Activated naive CD4-positive, alpha-beta T cell treated with anti-CD3 and anti-CD28 coated beads, Interleukin-2, amount 50 U/mL, for 16 hours (primary cell): ENCODE measurements at regions not wholly inside any gene's neighbourhood (a gene's known extent, or its start where the extent isn't known, plus 50 kb on each side); places are given as distances from the start of the nearest gene placed in this dataset.

Source experiments
- DNase-seq: peaks from one replicate; pipeline ENCODE4 v3.0.0-alpha.2; 2020

GRCh38 chr5:30687461-30687860, 506.0 kb upstream of the CDH6 start:
- no peak for DNase-seq

- DNase-seq: no peak
Measured at GRCh38 chr5:30686530-30686929, 507.0 kb upstream of the CDH6 start.

- DNase-seq: no peak
Measured at GRCh38 chr5:30676223-30676840, 517.2 kb upstream of the CDH6 start.

- DNase-seq: no peak
Measured at GRCh38 chr5:30667293-30667692, 526.2 kb upstream of the CDH6 start.

- DNase-seq: no peak
Measured at GRCh38 chr5:30663536-30663935, 530.0 kb upstream of the CDH6 start.

- no peak for DNase-seq
Measured at GRCh38 chr5:30662373-30662772, 531.1 kb upstream of the CDH6 start.

- no peak for DNase-seq
Measured at GRCh38 chr5:30661730-30662129, 531.8 kb upstream of the CDH6 start.

- no peak for DNase-seq
Measured at GRCh38 chr5:30659417-30659816, 534.1 kb upstream of the CDH6 start.

GRCh38 chr5:30650311-30650710, 543.2 kb upstream of the CDH6 start:
- no peak for DNase-seq

GRCh38 chr5:30638899-30639298, 554.6 kb upstream of the CDH6 start:
- DNase-seq: no peak

GRCh38 chr5:30627945-30628344, 565.5 kb upstream of the CDH6 start:
- no peak for DNase-seq

GRCh38 chr5:30626557-30626956, 566.9 kb upstream of the CDH6 start:
- DNase-seq: no peak

GRCh38 chr5:30620481-30621085, 572.9 kb upstream of the CDH6 start:
- DNase-seq: no peak

- no peak for DNase-seq
Measured at GRCh38 chr5:30608501-30608900, 585.0 kb upstream of the CDH6 start.

GRCh38 chr5:30607301-30607894, 586.1 kb upstream of the CDH6 start:
- DNase-seq: no peak

- DNase-seq: no peak
Measured at GRCh38 chr5:30605693-30606268, 587.7 kb upstream of the CDH6 start.

- DNase-seq: no peak
Measured at GRCh38 chr5:30604648-30605262, 588.7 kb upstream of the CDH6 start.

GRCh38 chr5:30600892-30601291, 592.6 kb upstream of the CDH6 start:
- DNase-seq: no peak

GRCh38 chr5:30596495-30597064, 596.9 kb upstream of the CDH6 start:
- no peak for DNase-seq

GRCh38 chr5:30594331-30594730, 599.2 kb upstream of the CDH6 start:
- no peak for DNase-seq

- no peak for DNase-seq
Measured at GRCh38 chr5:30592833-30593232, 600.7 kb upstream of the CDH6 start.

GRCh38 chr5:30581198-30581935, 612.1 kb upstream of the CDH6 start:
- no peak for DNase-seq

GRCh38 chr5:30574761-30575160, 618.7 kb upstream of the CDH6 start:
- DNase-seq: no peak
